Mesendoderm (in vitro differentiated cells): ENCODE measurements at regions not wholly inside any gene's neighbourhood (a gene's known extent, or its start where the extent isn't known, plus 50 kb on each side); places are given as distances from the start of the nearest gene placed in this dataset.

ENCODE experiments used
- DNase-seq: peaks from one replicate; pipeline ENCODE4 v3.0.0; 2013
- H2AK5ac ChIP-seq: 2 replicates; pipeline ENCODE4 v1.6.1; 2013; ENCODE audit warnings: low read length, inconsistent platforms
- H2BK120ac ChIP-seq: 2 replicates; pipeline ENCODE4 v1.6.1; 2013; ENCODE audit warnings: low read depth, mild to moderate bottlenecking, low read length, moderate library complexity, mixed read lengths
- H2BK15ac ChIP-seq: replicated peaks from 2 replicates; pipeline ENCODE4 v1.6.1; 2013; ENCODE audit warnings: low read depth, mild to moderate bottlenecking, moderate library complexity
- H2BK5ac ChIP-seq: 2 replicates; pipeline ENCODE4 v1.6.1; 2013; ENCODE audit warnings: low read length, inconsistent platforms
- H3K18ac ChIP-seq: 2 replicates; pipeline ENCODE4 v1.6.1; 2013; ENCODE audit warnings: mild to moderate bottlenecking, low read length, mixed read lengths
- H3K23ac ChIP-seq: one replicate; pipeline ENCODE4 v1.6.1; 2013; ENCODE audit warnings: low read length
- H3K27ac ChIP-seq: 2 replicates; pipeline ENCODE4 v1.5.1; 2013; ENCODE audit warnings: low read depth, mild to moderate bottlenecking, inconsistent platforms, low read length, moderate library complexity
- H3K27me3 ChIP-seq: 2 replicates; pipeline ENCODE4 v1.6.1; 2013; ENCODE audit warnings: low read length, control low read depth, mild to moderate bottlenecking, inconsistent platforms; ENCODE audit not compliant: insufficient read depth, poor library complexity
- H3K36me3 ChIP-seq: 2 replicates; pipeline ENCODE4 v1.6.1; 2013; ENCODE audit warnings: low read length, inconsistent platforms; ENCODE audit not compliant: control insufficient read depth, insufficient read depth
- H3K4ac ChIP-seq: one replicate; pipeline ENCODE4 v1.6.1; 2013; ENCODE audit warnings: low read depth, mild to moderate bottlenecking, low read length, moderate library complexity
- H3K4me1 ChIP-seq: 2 replicates; pipeline ENCODE4 v1.6.1; 2013; ENCODE audit warnings: low read depth, low read length, inconsistent platforms; ENCODE audit not compliant: control insufficient read depth
- H3K4me2 ChIP-seq: 2 replicates; pipeline ENCODE4 v1.6.1; 2013; ENCODE audit warnings: low read length
- H3K4me3 ChIP-seq: 2 replicates; pipeline ENCODE4 v1.5.1; 2013; ENCODE audit warnings: mild to moderate bottlenecking, low read length
- H3K56ac ChIP-seq: one replicate; pipeline ENCODE4 v1.6.1; 2013; ENCODE audit warnings: low read length
- H3K79me1 ChIP-seq: 2 replicates; pipeline ENCODE4 v1.6.1; 2013; ENCODE audit warnings: low read length, inconsistent platforms
- H3K79me2 ChIP-seq: 2 replicates; pipeline ENCODE4 v1.6.1; 2013; ENCODE audit warnings: mild to moderate bottlenecking, low read length; ENCODE audit not compliant: control insufficient read depth, insufficient read depth
- H3K9ac ChIP-seq: 2 replicates; pipeline ENCODE4 v1.6.1; 2013; ENCODE audit warnings: low read length, inconsistent platforms
- H4K5ac ChIP-seq: one replicate; pipeline ENCODE4 v1.6.1; 2013; ENCODE audit warnings: low read length
- H4K8ac ChIP-seq: one replicate; pipeline ENCODE4 v1.6.1; 2013; ENCODE audit warnings: low read depth, mild to moderate bottlenecking, control low read depth, low read length, moderate library complexity
- WGBS: extraction: QIAGEN DNeasy Blood & Tissue Kit; methylation state at CpG from one replicate; pipeline ENCODE4 v1.1.7; 2013; ENCODE audit warnings: low lambda C conversion rate, missing lambda C conversion rate; ENCODE audit not compliant: insufficient coverage; ENCODE audit errors: extremely low coverage; 5-methylcytosine and 5-hydroxymethylcytosine counted together

- H2BK120ac ChIP-seq: no peak overlapping the region
- H3K27ac ChIP-seq: no peak overlapping the region
- H4K8ac ChIP-seq: no peak overlapping the region
- no peaks in the 10 kb centered on the region for H3K27me3 ChIP-seq
- H3K79me2 ChIP-seq: no peaks in the 10 kb centered on the region
- no peak for DNase-seq
- H3K36me3 ChIP-seq: no peaks in the 10 kb centered on the region
- H2BK5ac ChIP-seq: no peak overlapping the region
- WGBS: no CpG with 5 or more reads among the region's 3 CpGs
- no peak overlapping the region for H2AK5ac ChIP-seq
- no peak overlapping the region for H3K4ac ChIP-seq
- H3K4me1 ChIP-seq: no peaks in the 10 kb centered on the region
- no peak overlapping the region for H3K23ac ChIP-seq
- no peak overlapping the region for H3K4me3 ChIP-seq
- H3K4me2 ChIP-seq: no peak overlapping the region
- H3K18ac ChIP-seq: no peak overlapping the region
- no peaks in the 10 kb centered on the region for H3K79me1 ChIP-seq
- no peak overlapping the region for H4K5ac ChIP-seq
- no peak overlapping the region for H3K56ac ChIP-seq
- no peak overlapping the region for H3K9ac ChIP-seq
- no peak overlapping the region for H2BK15ac ChIP-seq
Observed at GRCh38 chr1:96331596-96331995, 390.0 kb upstream of the PTBP2 start.

DNA sequence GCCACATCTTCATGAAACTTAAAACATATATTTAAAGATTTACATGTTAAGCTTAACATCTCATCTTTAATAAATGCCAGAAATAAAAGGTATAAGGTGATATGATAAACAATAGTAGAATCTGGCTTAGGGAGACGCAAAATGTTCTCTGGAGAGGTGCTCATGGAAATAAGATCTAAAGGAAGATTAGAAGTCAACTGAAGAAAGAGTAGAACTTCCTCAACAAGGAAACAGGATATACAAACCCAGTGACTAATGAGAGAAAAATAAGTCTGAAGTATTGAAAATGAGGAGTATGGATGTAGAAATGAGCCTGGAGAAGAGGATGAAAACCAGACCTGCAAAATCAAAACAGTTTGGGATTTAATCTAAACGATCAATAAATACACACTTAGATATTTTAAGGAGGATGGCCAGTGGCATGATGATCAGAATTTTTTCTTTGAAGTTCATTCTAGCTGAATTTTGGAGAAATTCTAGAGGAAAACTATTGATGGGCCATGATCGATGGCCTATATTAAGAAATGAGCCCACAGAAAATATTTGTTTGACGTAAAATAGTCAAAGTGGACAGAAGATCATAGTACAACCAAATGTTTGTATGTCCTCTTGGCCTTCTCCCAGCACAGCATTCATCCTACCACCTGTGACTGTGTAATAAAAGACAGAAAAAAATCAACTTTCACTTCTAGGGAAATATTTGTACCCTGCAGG, 387.9 kb upstream of the PTBP2 start:
- Histone ChIP-seq H3K4ac (no peak overlapping the region), H2AK5ac (no peak overlapping the region), H4K5ac (no peak overlapping the region), H3K79me2 (no peaks in the 10 kb centered on the region), H3K56ac (no peak overlapping the region), H2BK15ac (no peak overlapping the region), H3K36me3 (no peaks in the 10 kb centered on the region), H3K9ac (no peak overlapping the region), H3K23ac (no peak overlapping the region), H2BK120ac (no peak overlapping the region), H3K4me2 (no peak overlapping the region), H4K8ac (no peak overlapping the region), H3K79me1 (no peaks in the 10 kb centered on the region), H3K18ac (no peak overlapping the region), H3K4me1 (no peaks in the 10 kb centered on the region), H2BK5ac (no peak overlapping the region), H3K4me3 (no peak overlapping the region), H3K27me3 (no peaks in the 10 kb centered on the region), H3K27ac (no peak overlapping the region)
- DNase-seq: no peak
- WGBS: no CpG with 5 or more reads among the region's 4 CpGs

GRCh38 chr1:96334236-96334557, 387.4 kb upstream of the PTBP2 start:
- Histone ChIP-seq H3K56ac (no peak overlapping the region), H3K4me3 (no peak overlapping the region), H3K4me2 (no peak overlapping the region), H3K27ac (no peak overlapping the region), H4K8ac (no peak overlapping the region), H3K27me3 (no peaks in the 10 kb centered on the region), H3K79me1 (no peaks in the 10 kb centered on the region), H2BK5ac (no peak overlapping the region), H3K36me3 (no peaks in the 10 kb centered on the region), H3K23ac (no peak overlapping the region), H3K9ac (no peak overlapping the region), H3K18ac (no peak overlapping the region), H3K79me2 (no peaks in the 10 kb centered on the region), H2BK15ac (no peak overlapping the region), H2AK5ac (no peak overlapping the region), H3K4ac (no peak overlapping the region), H3K4me1 (no peaks in the 10 kb centered on the region), H4K5ac (no peak overlapping the region), H2BK120ac (no peak overlapping the region)
- WGBS: no CpG with 5 or more reads among the region's 4 CpGs
- DNase-seq: no peak

GRCh38 chr1:96338622-96339021, 383.0 kb upstream of the PTBP2 start:
- Histone ChIP-seq H3K4me2 (no peak overlapping the region), H3K9ac (no peak overlapping the region), H3K79me2 (no peaks in the 10 kb centered on the region), H3K18ac (no peak overlapping the region), H4K8ac (no peak overlapping the region), H3K56ac (no peak overlapping the region), H3K27ac (no peak overlapping the region), H3K4me1 (no peaks in the 10 kb centered on the region), H2AK5ac (no peak overlapping the region), H3K23ac (no peak overlapping the region), H3K4ac (no peak overlapping the region), H3K4me3 (no peak overlapping the region), H2BK120ac (no peak overlapping the region), H3K27me3 (no peaks in the 10 kb centered on the region), H2BK5ac (no peak overlapping the region), H4K5ac (no peak overlapping the region), H3K79me1 (no peaks in the 10 kb centered on the region), H3K36me3 (no peaks in the 10 kb centered on the region), H2BK15ac (no peak overlapping the region)
- no peak for DNase-seq
- no CpG with 5 or more reads among the region's 2 CpGs for WGBS

- Histone ChIP-seq H3K4ac (no peak overlapping the region), H3K4me1 (no peaks in the 10 kb centered on the region), H3K23ac (no peak overlapping the region), H3K56ac (no peak overlapping the region), H3K4me2 (no peak overlapping the region), H3K36me3 (no peaks in the 10 kb centered on the region), H2BK120ac (no peak overlapping the region), H4K5ac (no peak overlapping the region), H3K4me3 (no peak overlapping the region), H2AK5ac (no peak overlapping the region), H4K8ac (no peak overlapping the region), H2BK5ac (no peak overlapping the region), H3K9ac (no peak overlapping the region), H2BK15ac (no peak overlapping the region), H3K79me1 (no peaks in the 10 kb centered on the region), H3K18ac (no peak overlapping the region), H3K27me3 (no peaks in the 10 kb centered on the region), H3K79me2 (no peaks in the 10 kb centered on the region), H3K27ac (no peak overlapping the region)
- no peak for DNase-seq
Observed at GRCh38 chr1:96340686-96341085, 380.9 kb upstream of the PTBP2 start.

GRCh38 chr1:96346719-96347118, 374.9 kb upstream of the PTBP2 start:
- Histone ChIP-seq H3K4me3 (no peak overlapping the region), H3K27ac (no peak overlapping the region), H4K5ac (no peak overlapping the region), H3K23ac (no peak overlapping the region), H3K79me2 (no peaks in the 10 kb centered on the region), H3K79me1 (no peaks in the 10 kb centered on the region), H3K18ac (no peak overlapping the region), H2BK5ac (no peak overlapping the region), H3K4me1 (no peaks in the 10 kb centered on the region), H3K4me2 (no peak overlapping the region), H2BK15ac (no peak overlapping the region), H3K36me3 (no peaks in the 10 kb centered on the region), H4K8ac (no peak overlapping the region), H3K27me3 (no peaks in the 10 kb centered on the region), H3K9ac (no peak overlapping the region), H2AK5ac (no peak overlapping the region), H3K56ac (no peak overlapping the region), H2BK120ac (no peak overlapping the region), H3K4ac (no peak overlapping the region)
- no peak for DNase-seq
